SK-N-SH (cell line): ENCODE measurements at regions not wholly inside any gene's neighbourhood (a gene's known extent, or its start where the extent isn't known, plus 50 kb on each side); places are given as distances from the start of the nearest gene placed in this dataset.

Experiments used
- CTCF ChIA-PET: fragments of 300-600, 350-600 bp; formaldehyde crosslinking; extraction: SDS; loops from one replicate; lab custom pipeline; 2021; lab: Yijun Ruan, JAX
- POLR2A ChIA-PET: fragments of 350-600 bp; sonication (Branson Sonifier 250); formaldehyde crosslinking; extraction: SDS; loops from one replicate; lab custom pipeline; 2020; ENCODE audit warnings: antibody characterized with exemption, inconsistent platforms; lab: Yijun Ruan, JAX
- DNase-seq: peaks from one replicate; pipeline ENCODE4 v3.0.0; 2012
- H2AFZ ChIP-seq: fragments of 200-600 bp; sonication (generic); 2 replicates; pipeline ENCODE4 v1.8.1; 2016; ENCODE audit warnings: antibody characterized with exemption, mild to moderate bottlenecking, low read depth
- H3F3A ChIP-seq: fragments of 200-600 bp; sonication (generic); replicated peaks from 2 replicates; pipeline ENCODE3; 2016; ENCODE audit warnings: antibody characterized with exemption, mild to moderate bottlenecking; ENCODE audit not compliant: insufficient read depth
- H3K27ac ChIP-seq, 2 experiments: fragments of 200-500 bp in 1 of 2; fragments of 200-600 bp in 1 of 2; sonication (Bioruptor generic) in 1 of 2; sonication (generic), shearing (Covaris generic) in 1 of 2; 2 replicates each; pipeline versions ENCODE4 v1.5.1 to v1.6.1; 2014 to 2016; ENCODE audit warnings: low read depth in 2 of 2, inconsistent platforms in 1 of 2, low read length in 1 of 2, mild to moderate bottlenecking in 1 of 2, mixed read lengths in 1 of 2
- H3K27me3 ChIP-seq: fragments of 200-600 bp; sonication (generic), shearing (Covaris generic); 2 replicates; pipeline ENCODE4 v1.6.1; 2016; ENCODE audit warnings: mixed run types; ENCODE audit not compliant: insufficient read depth
- H3K36me3 ChIP-seq, 2 experiments: fragments of 200-500 bp in 1 of 2; fragments of 200-600 bp in 1 of 2; sonication (Bioruptor generic) in 1 of 2; sonication (generic) in 1 of 2; replicated peaks in 1 of 2; 2 replicates each; pipeline versions ENCODE3 to v1.5.1; 2014 to 2016; ENCODE audit warnings: low read length in 1 of 2, mild to moderate bottlenecking in 1 of 2; ENCODE audit not compliant: insufficient read depth in 2 of 2, control insufficient read depth in 1 of 2
- H3K4me1 ChIP-seq, 2 experiments: fragments of 200-500 bp in 1 of 2; fragments of 200-600 bp in 1 of 2; sonication (Bioruptor generic) in 1 of 2; sonication (generic), shearing (Covaris generic) in 1 of 2; 2 replicates each; pipeline versions ENCODE4 v1.5.1 to v1.6.1; 2014 to 2016; ENCODE audit warnings: low read depth in 1 of 2, low read length in 1 of 2, mixed run types in 1 of 2; ENCODE audit not compliant: insufficient read depth in 2 of 2, control insufficient read depth in 1 of 2
- H3K4me2 ChIP-seq: fragments of 200-600 bp; sonication (generic), shearing (Covaris generic); 2 replicates; pipeline ENCODE4 v1.6.1; 2017; ENCODE audit warnings: mixed run types
- H3K4me3 ChIP-seq, 2 experiments: fragments of 200-500 bp in 1 of 2; fragments of 200-600 bp in 1 of 2; sonication (Bioruptor generic) in 1 of 2; sonication (generic), shearing (Covaris generic) in 1 of 2; 2 replicates each; pipeline versions ENCODE4 v1.5.1 to v1.8.1; 2014 to 2016; ENCODE audit warnings: low read depth in 2 of 2, inconsistent platforms in 1 of 2, low read length in 1 of 2, mild to moderate bottlenecking in 1 of 2, mixed read lengths in 1 of 2, moderate library complexity in 1 of 2
- H3K79me2 ChIP-seq: fragments of 200-600 bp; sonication (generic); 2 replicates; pipeline ENCODE4 v1.8.1; 2017; ENCODE audit warnings: mild to moderate bottlenecking; ENCODE audit not compliant: insufficient read depth
- H3K9ac ChIP-seq: fragments of 200-600 bp; sonication (generic); 2 replicates; pipeline ENCODE4 v1.6.1; 2017; ENCODE audit warnings: mixed run types
- H3K9me2 ChIP-seq: fragments of 200-600 bp; sonication (generic); 2 replicates; pipeline ENCODE4 v1.6.1; 2017; ENCODE audit warnings: mixed run types
- H3K9me3 ChIP-seq: fragments of 200-600 bp; sonication (generic); 2 replicates; pipeline ENCODE4 v1.6.1; 2017; ENCODE audit warnings: mixed run types, mild to moderate bottlenecking, moderate library complexity
- H4K20me1 ChIP-seq: fragments of 200-600 bp; sonication (generic); 2 replicates; pipeline ENCODE4 v1.6.1; 2017; ENCODE audit warnings: mild to moderate bottlenecking, mixed run types; ENCODE audit not compliant: insufficient read depth
- EZH2phosphoT487 ChIP-seq: fragments of 200-600 bp; sonication (generic); IDR thresholded peaks from 2 replicates; pipeline ENCODE4 v1.6.1; 2017; ENCODE audit warnings: low read depth, mixed run types, mild to moderate bottlenecking, antibody characterized with exemption, moderate library complexity, borderline replicate concordance
- GABPA ChIP-seq: IDR thresholded peaks from 2 replicates; pipeline ENCODE4 v1.4.0; 2012; ENCODE audit warnings: low read depth, mild to moderate bottlenecking
- NFIC ChIP-seq: IDR thresholded peaks from 2 replicates; pipeline ENCODE4 v1.4.0; 2012; ENCODE audit warnings: borderline replicate concordance
- RXRA ChIP-seq: IDR thresholded peaks from 2 replicates; pipeline ENCODE4 v1.4.0; 2012; ENCODE audit warnings: low read depth, mild to moderate bottlenecking, borderline replicate concordance
- SIN3A ChIP-seq: IDR thresholded peaks from 2 replicates; pipeline ENCODE4 v1.6.1; 2012; ENCODE audit warnings: low read depth, mild to moderate bottlenecking, low read length, moderate library complexity, borderline replicate concordance
- SMC3 ChIP-seq: IDR thresholded peaks from 2 replicates; pipeline ENCODE4 v1.6.1; 2012; ENCODE audit warnings: low read depth, low read length, improper control_type of control experiment
- WGBS: methylation state at CpG from one replicate; pipeline ENCODE4 v1.1.6; 2017; ENCODE audit warnings: low lambda C conversion rate; 5-methylcytosine and 5-hydroxymethylcytosine counted together
- TF ChIP-seq, protein P1 (sequence below): IDR thresholded peaks from 2 replicates; pipeline ENCODE4 v1.6.1; 2012; ENCODE audit warnings: mild to moderate bottlenecking, low read depth, low read length, moderate library complexity
- TF ChIP-seq, protein P2 (sequence below): fragments of 200-600 bp; sonication (generic); IDR thresholded peaks from 2 replicates; pipeline ENCODE4 v1.6.1; 2017; ENCODE audit warnings: antibody characterized with exemption, mild to moderate bottlenecking, moderate library complexity
- TF ChIP-seq, protein P3 (sequence below): IDR thresholded peaks from 2 replicates; pipeline ENCODE4; 2012

DNA sequence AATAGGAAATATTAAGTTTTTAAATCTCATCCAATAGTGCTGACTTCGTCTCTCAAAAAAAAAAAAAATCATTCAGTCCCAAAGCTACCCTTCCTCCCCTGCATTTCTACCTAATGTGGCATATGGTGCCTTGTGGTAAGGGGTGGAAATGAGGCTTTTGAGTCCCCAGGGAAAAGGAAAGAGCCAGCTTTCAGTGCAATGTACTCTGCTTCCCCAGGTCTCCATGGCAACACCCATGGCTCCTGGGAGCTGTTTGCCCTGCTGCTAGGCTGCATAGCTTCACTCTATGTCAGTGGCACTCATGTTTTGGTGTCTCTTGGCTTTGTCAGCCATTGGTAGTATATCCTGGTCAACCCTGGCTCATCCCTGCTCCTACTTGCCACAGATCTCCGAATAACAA lies 175.9 kb downstream of the SLC39A8 start (continued):
- TF ChIP-seq, protein P1, sequence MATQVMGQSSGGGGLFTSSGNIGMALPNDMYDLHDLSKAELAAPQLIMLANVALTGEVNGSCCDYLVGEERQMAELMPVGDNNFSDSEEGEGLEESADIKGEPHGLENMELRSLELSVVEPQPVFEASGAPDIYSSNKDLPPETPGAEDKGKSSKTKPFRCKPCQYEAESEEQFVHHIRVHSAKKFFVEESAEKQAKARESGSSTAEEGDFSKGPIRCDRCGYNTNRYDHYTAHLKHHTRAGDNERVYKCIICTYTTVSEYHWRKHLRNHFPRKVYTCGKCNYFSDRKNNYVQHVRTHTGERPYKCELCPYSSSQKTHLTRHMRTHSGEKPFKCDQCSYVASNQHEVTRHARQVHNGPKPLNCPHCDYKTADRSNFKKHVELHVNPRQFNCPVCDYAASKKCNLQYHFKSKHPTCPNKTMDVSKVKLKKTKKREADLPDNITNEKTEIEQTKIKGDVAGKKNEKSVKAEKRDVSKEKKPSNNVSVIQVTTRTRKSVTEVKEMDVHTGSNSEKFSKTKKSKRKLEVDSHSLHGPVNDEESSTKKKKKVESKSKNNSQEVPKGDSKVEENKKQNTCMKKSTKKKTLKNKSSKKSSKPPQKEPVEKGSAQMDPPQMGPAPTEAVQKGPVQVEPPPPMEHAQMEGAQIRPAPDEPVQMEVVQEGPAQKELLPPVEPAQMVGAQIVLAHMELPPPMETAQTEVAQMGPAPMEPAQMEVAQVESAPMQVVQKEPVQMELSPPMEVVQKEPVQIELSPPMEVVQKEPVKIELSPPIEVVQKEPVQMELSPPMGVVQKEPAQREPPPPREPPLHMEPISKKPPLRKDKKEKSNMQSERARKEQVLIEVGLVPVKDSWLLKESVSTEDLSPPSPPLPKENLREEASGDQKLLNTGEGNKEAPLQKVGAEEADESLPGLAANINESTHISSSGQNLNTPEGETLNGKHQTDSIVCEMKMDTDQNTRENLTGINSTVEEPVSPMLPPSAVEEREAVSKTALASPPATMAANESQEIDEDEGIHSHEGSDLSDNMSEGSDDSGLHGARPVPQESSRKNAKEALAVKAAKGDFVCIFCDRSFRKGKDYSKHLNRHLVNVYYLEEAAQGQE, result no peak
- TF ChIP-seq GABPA, result no peak
- TF ChIP-seq, protein P2, sequence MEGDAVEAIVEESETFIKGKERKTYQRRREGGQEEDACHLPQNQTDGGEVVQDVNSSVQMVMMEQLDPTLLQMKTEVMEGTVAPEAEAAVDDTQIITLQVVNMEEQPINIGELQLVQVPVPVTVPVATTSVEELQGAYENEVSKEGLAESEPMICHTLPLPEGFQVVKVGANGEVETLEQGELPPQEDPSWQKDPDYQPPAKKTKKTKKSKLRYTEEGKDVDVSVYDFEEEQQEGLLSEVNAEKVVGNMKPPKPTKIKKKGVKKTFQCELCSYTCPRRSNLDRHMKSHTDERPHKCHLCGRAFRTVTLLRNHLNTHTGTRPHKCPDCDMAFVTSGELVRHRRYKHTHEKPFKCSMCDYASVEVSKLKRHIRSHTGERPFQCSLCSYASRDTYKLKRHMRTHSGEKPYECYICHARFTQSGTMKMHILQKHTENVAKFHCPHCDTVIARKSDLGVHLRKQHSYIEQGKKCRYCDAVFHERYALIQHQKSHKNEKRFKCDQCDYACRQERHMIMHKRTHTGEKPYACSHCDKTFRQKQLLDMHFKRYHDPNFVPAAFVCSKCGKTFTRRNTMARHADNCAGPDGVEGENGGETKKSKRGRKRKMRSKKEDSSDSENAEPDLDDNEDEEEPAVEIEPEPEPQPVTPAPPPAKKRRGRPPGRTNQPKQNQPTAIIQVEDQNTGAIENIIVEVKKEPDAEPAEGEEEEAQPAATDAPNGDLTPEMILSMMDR, result no peak

DNA sequence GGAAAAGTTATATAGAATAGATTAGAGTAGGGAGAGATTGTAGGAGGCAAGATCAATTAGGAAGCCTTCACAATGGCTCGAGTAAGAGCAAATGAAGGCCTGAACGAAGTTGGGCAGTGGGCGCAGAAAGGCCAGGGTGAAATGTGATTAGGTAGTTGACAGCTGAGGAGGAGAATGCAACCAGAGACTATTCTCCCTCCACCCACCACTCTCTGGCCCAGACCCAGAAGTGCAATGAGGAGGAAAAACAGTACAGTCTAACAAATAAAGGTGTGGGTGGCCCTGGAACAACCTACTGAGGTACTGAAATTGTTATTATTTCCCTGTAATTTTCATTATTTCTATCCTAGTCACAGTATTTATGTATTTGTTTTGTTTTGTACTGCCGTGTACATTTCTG lies 176.7 kb downstream of the SLC39A8 start:
- Histone ChIP-seq H3K4me3 (no peak overlapping the region), H3K27me3 (no peaks in the 10 kb centered on the region), H4K20me1 (no peaks in the 10 kb centered on the region), H3K4me2 (no peak overlapping the region), H3K36me3 (no peaks in the 10 kb centered on the region), H3K9me2 (no peaks in the 10 kb centered on the region), H2AFZ (no peak overlapping the region), H3K9ac (no peak overlapping the region), H3F3A (no peaks in the 10 kb centered on the region), H3K79me2 (no peaks in the 10 kb centered on the region), H3K4me1 (peaks cover 0 to 10% of the 10 kb centered on the region in 2 experiments; a peak in 1 of 4 replicates), H3K27ac (no peak overlapping the region), H3K9me3 (no peaks in the 10 kb centered on the region)
- WGBS, result 90% methylated on average over 4 of the region's 4 CpGs
- CTCF ChIA-PET, result interaction anchor here (1.6 kb wide), 1 partner anchor 11 kb away, joined by 5 read pairs; no protein-coding TSS in a partner anchor
- no peak for DNase-seq
- TF ChIP-seq SIN3A (no peak), NFIC (no peak), RXRA (no peak), SMC3 (no peak), EZH2phosphoT487 (no peak)
- TF ChIP-seq, protein P3, sequence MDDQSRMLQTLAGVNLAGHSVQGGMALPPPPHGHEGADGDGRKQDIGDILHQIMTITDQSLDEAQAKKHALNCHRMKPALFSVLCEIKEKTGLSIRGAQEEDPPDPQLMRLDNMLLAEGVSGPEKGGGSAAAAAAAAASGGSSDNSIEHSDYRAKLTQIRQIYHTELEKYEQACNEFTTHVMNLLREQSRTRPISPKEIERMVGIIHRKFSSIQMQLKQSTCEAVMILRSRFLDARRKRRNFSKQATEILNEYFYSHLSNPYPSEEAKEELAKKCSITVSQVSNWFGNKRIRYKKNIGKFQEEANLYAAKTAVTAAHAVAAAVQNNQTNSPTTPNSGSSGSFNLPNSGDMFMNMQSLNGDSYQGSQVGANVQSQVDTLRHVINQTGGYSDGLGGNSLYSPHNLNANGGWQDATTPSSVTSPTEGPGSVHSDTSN, result no peak
- TF ChIP-seq, protein P1, result no peak
- POLR2A ChIA-PET, result no interaction called here
